Mesenteric fat pad (tissue), 1 donor: ENCODE measurements at regions not wholly inside any gene's neighbourhood (a gene's known extent, or its start where the extent isn't known, plus 50 kb on each side); places are given as distances from the start of the nearest gene placed in this dataset.

Experiments
- DNase-seq: peaks from one replicate; pipeline ENCODE4 v3.0.0-alpha.2; 2020; ENCODE audit warnings: low spot score
- donor health status: DM: yes; HTN: yes; CAD: no.

GRCh38 chr14:97707603-97708002, 910.4 kb downstream of the VRK1 start:
- DNase-seq: no peak

GRCh38 chr14:97709552-97709951, 912.4 kb downstream of the VRK1 start:
- no peak for DNase-seq

GRCh38 chr14:97710726-97711125, 913.5 kb downstream of the VRK1 start:
- DNase-seq: no peak

- DNase-seq: no peak
These were observed 915.3 kb downstream of the VRK1 start for GRCh38 chr14:97712471-97712870.

- DNase-seq: no peak
These were observed 915.8 kb downstream of the VRK1 start for GRCh38 chr14:97713023-97713422.

- DNase-seq: no peak
These were observed 921.8 kb downstream of the VRK1 start for GRCh38 chr14:97718886-97719442.

GRCh38 chr14:97719931-97720330, 922.7 kb downstream of the VRK1 start:
- no peak for DNase-seq

GRCh38 chr14:97723351-97723750, 926.2 kb downstream of the VRK1 start:
- no peak for DNase-seq

- no peak for DNase-seq
These were observed 926.6 kb downstream of the VRK1 start for GRCh38 chr14:97723819-97724218.

- no peak for DNase-seq
These were observed 927.1 kb downstream of the VRK1 start for GRCh38 chr14:97724265-97724731.

GRCh38 chr14:97726676-97727075, 929.5 kb downstream of the VRK1 start:
- DNase-seq: no peak

- no peak for DNase-seq
These were observed 933.5 kb downstream of the VRK1 start for GRCh38 chr14:97730706-97731105.

- DNase-seq: no peak
These were observed 934.6 kb downstream of the VRK1 start for GRCh38 chr14:97731800-97732199.

GRCh38 chr14:97747316-97747715, 950.1 kb downstream of the VRK1 start:
- no peak for DNase-seq

GRCh38 chr14:97748616-97749015, 951.4 kb downstream of the VRK1 start:
- DNase-seq: no peak

- DNase-seq: no peak
These were observed 960.3 kb downstream of the VRK1 start for GRCh38 chr14:97757491-97757890.

GRCh38 chr14:97760050-97760449, 962.9 kb downstream of the VRK1 start:
- DNase-seq: no peak

GRCh38 chr14:97762386-97762785, 965.2 kb downstream of the VRK1 start:
- no peak for DNase-seq

- no peak for DNase-seq
These were observed 974.3 kb downstream of the VRK1 start for GRCh38 chr14:97771340-97772045.

- no peak for DNase-seq
These were observed 976.4 kb downstream of the VRK1 start for GRCh38 chr14:97773598-97773997.

GRCh38 chr14:97776890-97777558, 979.8 kb downstream of the VRK1 start:
- DNase-seq: no peak

GRCh38 chr14:97777622-97778355, 980.6 kb downstream of the VRK1 start:
- no peak for DNase-seq
